NCI-H524 treated with DMSO at 0.1 percent for 48 hours (cell line): ENCODE measurements at regions not wholly inside any gene's neighbourhood (a gene's known extent, or its start where the extent isn't known, plus 50 kb on each side); places are given as distances from the start of the nearest gene placed in this dataset.

Experiments
- DNase-seq: peaks from one replicate; lab custom pipeline; 2025; lab: John Stamatoyannopoulos, UW

GRCh38 chr18:47758000-47758399 lies 172.5 kb downstream of the SMAD2 start:
- no peak for DNase-seq

GRCh38 chr18:47756364-47757016 lies 174.0 kb downstream of the SMAD2 start:
- peak; percentile 8 for DNase-seq

- DNase-seq: no peak
These were observed 175.4 kb downstream of the SMAD2 start for GRCh38 chr18:47755102-47755456.

- peak; percentile 7 for DNase-seq
These were observed 176.0 kb downstream of the SMAD2 start for GRCh38 chr18:47754311-47755101.

- DNase-seq: no peak
These were observed 177.4 kb downstream of the SMAD2 start for GRCh38 chr18:47752796-47753645.

GRCh38 chr18:47750889-47751423 lies 179.5 kb downstream of the SMAD2 start:
- DNase-seq: no peak

DNA sequence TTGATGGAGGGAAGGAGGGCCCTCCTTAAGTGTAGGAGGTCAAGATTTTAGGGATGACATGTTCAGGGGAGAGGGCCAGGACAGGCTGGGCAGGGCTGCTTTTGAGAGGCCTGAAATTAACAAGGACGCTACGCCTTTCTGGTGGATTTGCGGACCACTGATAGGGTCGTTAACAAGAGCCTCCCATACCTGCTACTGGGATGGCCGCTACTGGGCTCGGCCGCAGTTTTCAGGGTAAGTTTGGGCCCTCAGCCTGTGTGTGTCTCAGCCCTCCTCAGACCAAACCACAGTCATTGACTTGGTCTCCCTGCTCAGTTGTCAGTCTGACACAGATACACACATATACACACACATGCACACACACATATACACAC lies 180.9 kb downstream of the SMAD2 start:
- no peak for DNase-seq

DNA sequence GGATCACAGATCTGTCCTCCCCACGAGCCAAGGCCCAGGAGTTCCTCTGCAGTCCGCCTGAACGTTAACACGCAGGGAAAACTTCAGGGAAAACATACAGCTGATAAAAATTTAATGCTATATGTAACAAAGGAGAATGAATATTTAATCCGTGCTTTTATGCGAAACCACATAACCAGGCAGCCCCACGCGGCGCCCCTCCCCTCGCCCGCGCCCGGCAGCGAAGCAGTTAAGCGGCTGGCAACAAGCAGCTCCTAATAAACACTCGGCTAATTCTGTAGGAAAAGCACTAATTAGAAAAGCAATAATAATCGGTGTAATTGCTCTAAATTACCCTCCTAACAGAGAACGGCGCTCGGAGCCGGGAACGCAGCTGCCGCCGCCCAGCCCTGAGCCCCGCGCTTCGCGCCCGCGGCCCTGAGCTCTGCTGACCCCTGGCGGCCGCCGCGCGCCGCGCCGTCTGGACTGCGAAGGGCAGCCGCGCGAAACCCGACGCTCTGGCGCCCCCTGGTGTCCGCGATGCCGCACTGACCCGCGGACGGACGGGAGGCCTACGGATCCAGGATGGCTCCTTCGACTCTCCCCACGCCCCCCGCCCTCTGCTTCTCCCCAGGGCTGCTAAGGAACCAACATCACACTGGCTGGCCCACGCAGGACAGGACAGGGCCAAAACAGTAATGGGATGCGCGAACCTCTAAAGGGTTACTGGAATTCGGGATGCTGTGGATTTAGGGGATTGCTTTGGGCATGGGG lies 181.4 kb downstream of the SMAD2 start:
- DNase-seq: peak; percentile 2

DNA sequence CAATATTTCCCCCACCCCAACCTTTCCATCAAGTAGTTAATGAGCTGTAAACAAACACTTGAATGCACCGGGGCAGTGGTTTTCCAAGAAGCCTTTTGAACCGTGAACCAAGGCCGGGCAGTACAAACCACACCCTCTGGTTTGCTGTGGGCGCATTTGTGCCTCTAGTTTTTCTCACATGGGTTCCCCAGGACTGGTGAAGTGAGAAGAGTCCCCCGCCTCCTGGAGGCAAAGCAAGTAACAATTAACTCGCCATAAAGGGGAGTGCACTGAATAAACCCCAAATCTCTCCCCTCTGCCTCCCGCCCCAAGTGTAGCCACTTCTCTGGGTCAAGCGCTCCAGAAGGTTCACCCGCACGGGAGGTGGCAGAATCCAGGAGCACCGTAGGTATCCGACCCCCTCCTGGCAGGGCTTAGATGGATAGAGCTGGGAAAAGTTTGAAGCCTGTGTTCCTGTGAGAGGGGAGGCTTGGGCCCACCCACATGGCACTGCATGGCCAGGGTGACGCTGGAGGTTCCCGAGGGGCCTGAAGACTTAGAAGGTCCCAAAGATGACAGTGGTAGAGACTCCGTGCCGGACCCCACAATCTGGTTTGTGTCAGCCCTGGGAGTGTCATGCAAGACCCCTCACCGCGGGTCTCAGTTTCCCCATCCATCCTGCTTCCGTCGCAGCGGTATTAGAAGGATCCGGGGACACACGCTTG lies 182.2 kb downstream of the SMAD2 start:
- DNase-seq: no peak

DNA sequence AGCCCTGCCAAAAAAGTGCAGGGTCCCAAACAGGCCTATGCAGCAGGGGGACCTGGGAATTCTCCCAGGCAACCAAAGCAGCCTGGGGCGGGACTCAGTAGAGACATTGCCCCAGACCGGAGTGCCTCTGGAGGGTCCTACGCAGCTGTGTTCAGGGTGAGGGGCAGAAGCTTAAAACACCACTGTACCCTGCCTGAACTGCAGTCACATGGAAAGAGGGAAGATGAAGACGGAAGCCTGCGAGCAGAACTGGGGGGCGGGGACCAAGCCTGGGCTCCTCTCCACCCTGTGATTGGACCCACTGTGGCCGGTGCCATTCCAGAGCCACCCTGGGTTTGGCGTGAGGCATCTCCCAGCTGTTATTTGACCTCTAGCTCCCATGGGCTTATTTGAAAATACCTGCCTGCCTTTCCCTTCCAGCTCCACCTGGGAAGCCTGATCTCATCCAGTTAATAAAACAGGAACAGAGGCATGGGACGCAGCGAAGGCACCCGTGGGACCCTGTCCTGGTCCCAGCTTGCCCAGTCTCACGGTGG lies 183.1 kb downstream of the SMAD2 start:
- DNase-seq: no peak

- DNase-seq: no peak
These were observed 183.8 kb downstream of the SMAD2 start for GRCh38 chr18:47746615-47747014.

- no peak for DNase-seq
These were observed 185.2 kb downstream of the SMAD2 start for GRCh38 chr18:47745227-47745626.

GRCh38 chr18:47737956-47738355 lies 192.5 kb downstream of the SMAD2 start:
- no peak for DNase-seq

DNA sequence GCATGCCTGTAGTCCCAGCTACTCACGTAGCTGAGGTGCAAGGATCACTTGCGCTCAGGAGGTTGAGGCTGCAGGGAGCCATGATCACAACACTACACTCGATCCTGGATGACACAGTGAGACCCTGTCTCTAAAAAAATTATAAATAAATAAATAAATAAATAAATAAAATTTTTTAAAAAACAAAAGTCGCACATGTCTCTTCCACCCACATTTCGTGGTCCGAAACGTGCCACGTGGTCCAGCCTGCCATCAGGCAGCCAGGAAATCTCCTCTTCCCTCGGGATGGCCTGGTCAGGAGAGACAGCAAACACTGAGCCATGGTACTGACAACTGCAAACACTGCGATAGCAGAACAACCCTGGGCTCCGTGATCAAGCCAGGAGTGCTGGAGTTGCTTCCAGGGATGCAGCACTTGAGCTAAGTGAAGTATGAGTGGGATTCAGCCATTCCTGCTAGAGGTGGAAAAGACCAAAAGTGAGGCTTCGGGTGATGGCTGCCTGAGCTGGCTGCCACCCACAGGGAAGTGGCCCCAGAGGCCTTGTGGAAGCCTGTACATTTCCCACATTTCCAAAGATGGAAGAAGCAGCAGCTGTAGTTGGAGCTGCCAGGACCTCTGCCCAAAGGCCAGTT lies 193.1 kb downstream of the SMAD2 start:
- DNase-seq: no peak

DNA sequence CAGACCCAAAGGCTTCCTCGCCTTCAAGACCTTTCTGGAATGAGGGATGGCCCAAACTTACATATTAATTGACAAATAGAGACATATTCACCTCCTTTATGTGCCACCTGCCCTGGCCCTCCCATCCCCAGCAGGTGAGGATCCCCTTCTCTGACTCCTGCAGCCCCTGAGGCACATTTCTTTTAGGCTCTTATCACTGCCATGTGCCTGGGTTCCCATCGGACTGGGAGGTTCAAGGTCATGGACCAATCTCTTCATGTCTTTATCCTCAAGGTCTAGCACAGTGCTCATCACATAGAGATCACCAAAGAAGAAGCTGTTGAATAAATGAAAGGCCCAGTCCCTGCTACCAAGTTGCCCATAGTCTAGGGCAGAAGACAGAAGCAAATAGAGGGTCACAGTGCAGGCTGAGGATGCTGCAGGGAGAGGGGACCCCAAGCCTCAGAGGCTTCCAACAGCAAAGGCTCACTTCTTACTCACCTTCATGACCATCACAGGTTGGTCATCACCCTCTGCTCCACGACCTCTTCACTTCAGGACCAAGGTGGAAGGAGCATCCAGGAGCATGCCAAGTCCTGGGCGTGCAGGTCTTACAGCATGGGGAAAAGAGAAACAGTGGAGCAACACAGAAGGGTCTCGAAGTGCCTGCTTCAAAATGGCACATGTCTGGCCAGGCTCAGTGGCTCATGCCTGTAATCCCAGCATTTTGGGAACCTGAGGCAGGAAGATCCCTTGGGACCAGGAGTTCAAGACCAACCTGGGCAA lies 193.9 kb downstream of the SMAD2 start:
- DNase-seq: no peak

- DNase-seq: no peak
These were observed 195.3 kb downstream of the SMAD2 start for GRCh38 chr18:47735041-47735702.

DNA sequence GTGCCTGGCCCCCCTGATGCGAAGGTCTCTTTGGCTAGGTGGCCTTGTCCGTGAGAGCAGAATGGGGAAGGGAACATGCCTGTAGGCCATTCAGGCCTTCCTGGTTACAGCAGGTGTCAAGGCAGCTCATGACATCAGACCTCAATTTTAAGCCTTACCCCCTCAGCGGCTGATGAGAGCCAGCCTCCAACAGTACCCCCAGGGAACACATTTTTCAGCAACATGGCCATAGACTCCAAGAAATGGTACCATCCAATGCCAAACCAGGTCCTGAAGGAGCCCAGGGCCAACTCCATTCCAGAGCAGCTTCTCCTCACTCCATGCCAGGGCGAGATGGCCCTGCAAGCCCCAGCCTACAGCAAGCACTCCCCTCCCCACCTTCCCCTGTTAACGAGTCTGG lies 199.2 kb downstream of the SMAD2 start:
- no peak for DNase-seq

DNA sequence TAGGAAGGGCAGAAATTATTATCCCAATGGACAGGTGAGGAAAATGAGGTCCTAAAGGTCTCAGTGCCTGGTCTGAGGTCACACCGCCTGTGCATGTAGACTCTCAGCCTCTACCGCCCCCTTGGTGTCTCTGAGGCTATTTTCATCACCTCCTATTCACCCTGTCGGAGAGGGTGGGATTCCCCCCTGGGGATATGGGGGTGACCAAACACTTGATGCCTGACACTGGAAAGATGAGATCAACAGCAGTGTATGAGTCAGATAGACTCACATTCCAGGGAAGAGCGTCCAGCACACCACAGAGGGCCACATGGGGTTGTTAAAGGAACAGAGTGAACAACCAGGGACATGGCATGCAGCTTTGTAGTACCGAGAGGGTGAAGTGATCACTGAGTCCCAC lies 199.7 kb downstream of the SMAD2 start:
- DNase-seq: no peak

DNA sequence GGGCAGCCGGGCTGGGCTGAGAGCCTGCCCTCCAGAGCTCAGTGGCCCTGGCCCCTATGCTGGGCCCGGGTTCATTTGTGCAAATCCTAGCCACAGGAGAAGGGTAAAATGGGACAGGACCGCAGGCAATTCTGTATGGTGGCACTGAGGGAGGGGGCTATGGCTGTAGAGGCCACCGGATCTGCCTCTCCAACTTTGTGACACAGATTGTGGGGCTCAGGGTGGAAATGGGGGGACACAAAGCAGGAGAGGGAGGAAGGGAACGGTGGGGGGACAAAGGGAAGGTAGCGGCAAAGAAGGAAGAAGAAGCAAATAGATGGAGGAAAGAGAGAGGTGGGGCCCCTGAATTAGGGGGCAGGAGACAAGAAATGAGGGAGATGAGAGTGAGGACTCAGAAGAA lies 201.1 kb downstream of the SMAD2 start:
- DNase-seq: no peak
